Trophoblast cell (in vitro differentiated cells and primary cell): ENCODE measurements at regions not wholly inside any gene's neighbourhood (a gene's known extent, or its start where the extent isn't known, plus 50 kb on each side); places are given as distances from the start of the nearest gene placed in this dataset.

Experiments used
- DNase-seq, 2 donors: peaks; one replicate each; pipeline ENCODE4 v3.0.0-alpha.2; 2016
- H2AFZ ChIP-seq: 2 replicates; pipeline ENCODE4 v1.6.1; 2013; ENCODE audit warnings: low read length, moderate library complexity, mild to moderate bottlenecking; ENCODE audit not compliant: insufficient read depth, poor library complexity
- H2AK5ac ChIP-seq: 2 replicates; pipeline ENCODE4 v1.6.1; 2013; ENCODE audit warnings: mild to moderate bottlenecking, low read length
- H2BK120ac ChIP-seq: 2 replicates; pipeline ENCODE4 v1.6.1; 2013; ENCODE audit warnings: low read length, mild to moderate bottlenecking, moderate library complexity; ENCODE audit not compliant: insufficient read depth, poor library complexity
- H2BK12ac ChIP-seq: 2 replicates; pipeline ENCODE4 v1.6.1; 2013; ENCODE audit warnings: mild to moderate bottlenecking, low read length, moderate library complexity
- H2BK5ac ChIP-seq: 2 replicates; pipeline ENCODE4 v1.6.1; 2013; ENCODE audit warnings: low read length, low read depth, moderate library complexity, mild to moderate bottlenecking; ENCODE audit not compliant: poor library complexity
- H3K14ac ChIP-seq: 2 replicates; pipeline ENCODE4 v1.6.1; 2013; ENCODE audit warnings: mild to moderate bottlenecking, low read length
- H3K18ac ChIP-seq: 2 replicates; pipeline ENCODE4 v1.6.1; 2013; ENCODE audit warnings: mild to moderate bottlenecking, low read length
- H3K23ac ChIP-seq: 2 replicates; pipeline ENCODE4 v1.6.1; 2013; ENCODE audit warnings: low read length
- H3K27ac ChIP-seq: 2 replicates; pipeline ENCODE4 v1.5.1; 2013; ENCODE audit warnings: low read depth, mild to moderate bottlenecking, inconsistent platforms, low read length, moderate library complexity
- H3K27me3 ChIP-seq: 2 replicates; pipeline ENCODE4 v1.6.1; 2013; ENCODE audit warnings: inconsistent platforms, mild to moderate bottlenecking, low read length, moderate library complexity; ENCODE audit not compliant: insufficient read depth
- H3K36me3 ChIP-seq, 2 experiments: 1 replicate in 1 of 2; 2 replicates in 1 of 2; pipeline ENCODE4 v1.6.1; 2013; ENCODE audit warnings: low read length in 2 of 2, mild to moderate bottlenecking in 2 of 2, moderate library complexity in 1 of 2; ENCODE audit not compliant: insufficient read depth in 2 of 2, control insufficient read depth in 1 of 2
- H3K4ac ChIP-seq: 2 replicates; pipeline ENCODE4 v1.6.1; 2013; ENCODE audit warnings: low read depth, mild to moderate bottlenecking, low read length, moderate library complexity
- H3K4me1 ChIP-seq, 2 experiments: 1 replicate in 1 of 2; 2 replicates in 1 of 2; pipeline ENCODE4 v1.6.1; 2013; ENCODE audit warnings: low read length in 2 of 2, mild to moderate bottlenecking in 2 of 2, moderate library complexity in 1 of 2; ENCODE audit not compliant: insufficient read depth in 2 of 2, control insufficient read depth in 1 of 2
- H3K4me2 ChIP-seq: 2 replicates; pipeline ENCODE4 v1.6.1; 2013; ENCODE audit warnings: inconsistent platforms, mild to moderate bottlenecking, low read length, moderate library complexity
- H3K4me3 ChIP-seq: 2 replicates; pipeline ENCODE4 v1.5.1; 2013; ENCODE audit warnings: mild to moderate bottlenecking, low read depth, low read length, inconsistent platforms
- H3K79me1 ChIP-seq: one replicate; pipeline ENCODE4 v1.6.1; 2013; ENCODE audit warnings: low read length
- H3K79me2 ChIP-seq: 2 replicates; pipeline ENCODE4 v1.6.1; 2013; ENCODE audit warnings: low read length, mild to moderate bottlenecking; ENCODE audit not compliant: control insufficient read depth, insufficient read depth, poor library complexity
- H3K9ac ChIP-seq: 2 replicates; pipeline ENCODE4 v1.6.1; 2013; ENCODE audit warnings: mild to moderate bottlenecking, low read length
- H3K9me3 ChIP-seq: 2 replicates; pipeline ENCODE4 v1.6.1; 2013; ENCODE audit warnings: low read depth, mild to moderate bottlenecking, control low read depth, inconsistent platforms, low read length; ENCODE audit not compliant: insufficient read depth
- H4K12ac ChIP-seq: 2 replicates; pipeline ENCODE4 v1.6.1; 2013; ENCODE audit warnings: low read depth, mild to moderate bottlenecking, low read length, moderate library complexity
- H4K8ac ChIP-seq: 2 replicates; pipeline ENCODE4 v1.6.1; 2013; ENCODE audit warnings: low read depth, mild to moderate bottlenecking, low read length, moderate library complexity
- H4K91ac ChIP-seq: one replicate; pipeline ENCODE4 v1.6.1; 2013; ENCODE audit warnings: low read depth, mild to moderate bottlenecking, low read length, moderate library complexity
- WGBS: extraction: QIAGEN DNeasy Blood & Tissue Kit; methylation state at CpG from one replicate; pipeline ENCODE4 v1.1.7; 2013; ENCODE audit warnings: missing lambda C conversion rate; ENCODE audit not compliant: insufficient read length, insufficient coverage; ENCODE audit errors: extremely low coverage; 5-methylcytosine and 5-hydroxymethylcytosine counted together

DNA sequence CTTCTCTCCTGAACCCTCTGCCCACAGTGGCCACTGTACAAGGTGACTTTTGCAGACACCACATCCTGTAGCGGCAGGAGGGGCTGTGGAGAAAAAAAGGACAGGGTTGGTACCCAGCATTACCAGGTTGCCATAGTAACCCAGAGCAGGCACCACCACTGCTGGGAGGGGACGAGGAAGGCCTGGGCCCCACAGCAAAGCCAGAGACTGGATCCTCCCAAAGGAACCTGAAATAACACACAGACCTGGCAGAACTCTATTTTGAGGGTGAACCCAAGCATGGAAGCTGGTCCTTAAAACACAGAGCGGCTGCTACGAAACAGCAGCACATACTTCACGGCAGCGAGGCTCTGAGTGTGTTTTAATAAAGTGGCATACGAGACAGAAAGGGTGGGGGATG lies 380.6 kb downstream of the CTTN start:
- Histone ChIP-seq H2AFZ (no peak overlapping the region), H3K36me3 (peaks cover 0 to 3% of the 10 kb centered on the region in 2 experiments), H3K4me3 (no peak overlapping the region), H3K18ac (no peak overlapping the region), H3K27ac (no peak overlapping the region), H2AK5ac (no peak overlapping the region), H2BK5ac (no peak overlapping the region), H2BK12ac (no peak overlapping the region), H3K23ac (no peak overlapping the region), H4K91ac (no peak overlapping the region), H3K79me2 (peaks cover 2% of the 10 kb centered on the region), H3K79me1 (no peaks in the 10 kb centered on the region), H3K27me3 (no peaks in the 10 kb centered on the region), H4K8ac (no peak overlapping the region), H3K9ac (no peak overlapping the region), H3K4me1 (no peaks in the 10 kb centered on the region), H3K9me3 (no peaks in the 10 kb centered on the region), H3K4ac (no peak overlapping the region), H3K4me2 (no peak overlapping the region), H2BK120ac (no peak overlapping the region), H4K12ac (no peak overlapping the region), H3K14ac (no peak overlapping the region)
- DNase-seq = no peak
- no CpG with 5 or more reads among the region's 7 CpGs for WGBS

- peaks cover 2% of the 10 kb centered on the region for H3K79me2 ChIP-seq
- no peak overlapping the region for H3K14ac ChIP-seq
- H3K23ac ChIP-seq = no peak overlapping the region
- H3K79me1 ChIP-seq = no peaks in the 10 kb centered on the region
- no peak overlapping the region for H2AFZ ChIP-seq
- H3K9ac ChIP-seq = no peak overlapping the region
- H3K9me3 ChIP-seq = no peaks in the 10 kb centered on the region
- no peaks in the 10 kb centered on the region for H3K4me1 ChIP-seq
- no peak overlapping the region for H3K4me3 ChIP-seq
- no peak overlapping the region for H3K27ac ChIP-seq
- no peak overlapping the region for H3K4me2 ChIP-seq
- DNase-seq = no peak
- H3K36me3 ChIP-seq = peaks cover 0 to 3% of the 10 kb centered on the region in 2 experiments
- H4K91ac ChIP-seq = no peak overlapping the region
- H2AK5ac ChIP-seq = no peak overlapping the region
- H3K18ac ChIP-seq = no peak overlapping the region
- no peak overlapping the region for H2BK5ac ChIP-seq
- WGBS = no CpG with 5 or more reads among the region's 9 CpGs
- no peak overlapping the region for H2BK12ac ChIP-seq
- H2BK120ac ChIP-seq = no peak overlapping the region
- H4K12ac ChIP-seq = no peak overlapping the region
- no peaks in the 10 kb centered on the region for H3K27me3 ChIP-seq
- H3K4ac ChIP-seq = no peak overlapping the region
- no peak overlapping the region for H4K8ac ChIP-seq
These were observed 381.3 kb downstream of the CTTN start for GRCh38 chr11:70779433-70780245.

GRCh38 chr11:70780246-70780535 lies 381.9 kb downstream of the CTTN start:
- WGBS = no CpG with 5 or more reads among the region's 1 CpG

DNA sequence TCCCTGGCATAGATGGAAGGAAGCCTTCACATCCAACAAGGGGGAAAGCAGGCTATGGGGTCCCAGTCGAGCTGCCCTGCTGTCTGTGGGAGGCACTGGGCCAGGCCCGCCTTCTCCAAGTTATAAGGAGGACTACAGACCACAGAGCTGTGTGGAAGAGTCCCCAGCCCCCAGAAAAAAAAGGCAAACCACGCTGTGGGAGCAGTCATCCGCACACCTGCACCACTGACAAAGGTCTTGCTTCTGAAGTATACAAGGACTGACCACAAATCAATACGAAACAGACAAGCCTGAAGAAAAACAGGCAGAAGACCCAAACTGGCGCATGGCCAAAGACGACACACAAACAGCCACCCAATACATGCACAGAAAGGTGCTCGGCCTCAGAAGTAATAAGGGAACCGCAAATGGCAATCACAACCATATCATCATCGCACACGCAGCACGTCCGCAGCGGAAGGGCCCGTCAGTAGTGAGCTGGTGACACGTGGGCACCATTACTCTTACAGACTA lies 384.1 kb downstream of the CTTN start:
- peaks cover 7% of the 10 kb centered on the region for H3K9me3 ChIP-seq
- H2BK120ac ChIP-seq = no peak overlapping the region
- no peak overlapping the region for H3K27ac ChIP-seq
- H3K27me3 ChIP-seq = no peaks in the 10 kb centered on the region
- H3K9ac ChIP-seq = no peak overlapping the region
- no peak overlapping the region for H4K91ac ChIP-seq
- no peak overlapping the region for H3K4ac ChIP-seq
- no peak overlapping the region for H3K14ac ChIP-seq
- H3K4me3 ChIP-seq = no peak overlapping the region
- H2AK5ac ChIP-seq = no peak overlapping the region
- no peak overlapping the region for H2BK5ac ChIP-seq
- DNase-seq = no peak
- no peaks in the 10 kb centered on the region for H3K4me1 ChIP-seq
- no CpG with 5 or more reads among the region's 16 CpGs for WGBS
- peaks cover 2% of the 10 kb centered on the region for H3K79me2 ChIP-seq
- H4K8ac ChIP-seq = no peak overlapping the region
- H3K79me1 ChIP-seq = no peaks in the 10 kb centered on the region
- no peak overlapping the region for H3K23ac ChIP-seq
- H4K12ac ChIP-seq = no peak overlapping the region
- H3K36me3 ChIP-seq = no peaks in the 10 kb centered on the region
- H3K18ac ChIP-seq = no peak overlapping the region
- no peak overlapping the region for H3K4me2 ChIP-seq
- no peak overlapping the region for H2AFZ ChIP-seq
- H2BK12ac ChIP-seq = no peak overlapping the region

More at GRCh38 chr11:70780246-70780535, 381.9 kb downstream of the CTTN start:
- Histone ChIP-seq H3K36me3 (peaks cover 0 to 3% of the 10 kb centered on the region in 2 experiments), H3K27ac (no peak overlapping the region), H4K12ac (no peak overlapping the region), H2BK120ac (no peak overlapping the region), H4K8ac (no peak overlapping the region), H3K4me2 (no peak overlapping the region), H3K18ac (no peak overlapping the region), H3K4me3 (no peak overlapping the region), H3K4ac (no peak overlapping the region), H3K79me1 (no peaks in the 10 kb centered on the region), H3K9ac (no peak overlapping the region), H2BK5ac (no peak overlapping the region), H2BK12ac (no peak overlapping the region), H3K79me2 (peaks cover 2% of the 10 kb centered on the region), H3K4me1 (no peaks in the 10 kb centered on the region), H3K27me3 (no peaks in the 10 kb centered on the region), H2AFZ (no peak overlapping the region), H4K91ac (no peak overlapping the region), H3K14ac (no peak overlapping the region), H2AK5ac (no peak overlapping the region), H3K23ac (no peak overlapping the region), H3K9me3 (no peaks in the 10 kb centered on the region)
- no peak for DNase-seq
